H9 (cell line): ENCODE measurements at regions not wholly inside any gene's neighbourhood (a gene's known extent, or its start where the extent isn't known, plus 50 kb on each side); places are given as distances from the start of the nearest gene placed in this dataset.

Experiments
- DNase-seq: peaks from one replicate; pipeline ENCODE4 v3.0.0-alpha.2; 2017
- H2AFZ ChIP-seq: one replicate; pipeline ENCODE4 v1.6.1; 2013; ENCODE audit warnings: mild to moderate bottlenecking, low read length, control low read depth, moderate library complexity
- H2AK5ac ChIP-seq: 2 replicates; pipeline ENCODE4 v1.6.1; 2013; ENCODE audit warnings: low read length, control low read depth, mixed read lengths; ENCODE audit not compliant: insufficient read length
- H2BK120ac ChIP-seq: one replicate; pipeline ENCODE4 v1.6.1; 2013; ENCODE audit warnings: low read depth, mild to moderate bottlenecking, low read length, control low read depth, inconsistent platforms; ENCODE audit not compliant: poor library complexity, severe bottlenecking
- H2BK12ac ChIP-seq: 2 replicates; pipeline ENCODE4 v1.6.1; 2013; ENCODE audit warnings: low read length, control low read depth, mixed read lengths, low read depth; ENCODE audit not compliant: insufficient read length
- H2BK15ac ChIP-seq: 2 replicates; pipeline ENCODE4 v1.6.1; 2013; ENCODE audit warnings: low read depth, low read length, control low read depth
- H2BK20ac ChIP-seq: one replicate; pipeline ENCODE4 v1.6.1; 2013; ENCODE audit warnings: low read depth, mild to moderate bottlenecking, low read length, control low read depth, inconsistent platforms; ENCODE audit not compliant: poor library complexity, severe bottlenecking
- H2BK5ac ChIP-seq: 2 replicates; pipeline ENCODE4 v1.6.1; 2013; ENCODE audit warnings: low read length, control low read depth, mixed read lengths; ENCODE audit not compliant: insufficient read length
- H3K14ac ChIP-seq: 2 replicates; pipeline ENCODE4 v1.6.1; 2013; ENCODE audit warnings: low read length, control low read depth; ENCODE audit not compliant: insufficient read depth
- H3K18ac ChIP-seq: 2 replicates; pipeline ENCODE4 v1.6.1; 2013; ENCODE audit warnings: low read depth, mild to moderate bottlenecking, mixed read lengths, low read length, control low read depth; ENCODE audit not compliant: insufficient read length
- H3K23ac ChIP-seq: 2 replicates; pipeline ENCODE4 v1.6.1; 2013; ENCODE audit warnings: low read length, control low read depth, mixed read lengths, low read depth; ENCODE audit not compliant: insufficient read length
- H3K23me2 ChIP-seq: 2 replicates; pipeline ENCODE4 v1.6.1; 2013; ENCODE audit warnings: low read depth, mild to moderate bottlenecking, mixed read lengths, low read length, control low read depth; ENCODE audit not compliant: insufficient read length, poor library complexity, severe bottlenecking
- H3K27ac ChIP-seq: 2 replicates; pipeline ENCODE4 v1.5.1; 2013; ENCODE audit warnings: low read length, control low read depth, mixed read lengths, low read depth; ENCODE audit not compliant: insufficient read length
- H3K27me3 ChIP-seq: 2 replicates; pipeline ENCODE4 v1.6.1; 2013; ENCODE audit warnings: low read length, control low read depth, inconsistent platforms; ENCODE audit not compliant: insufficient read depth
- H3K4ac ChIP-seq: 2 replicates; pipeline ENCODE4 v1.6.1; 2013; ENCODE audit warnings: low read depth, mild to moderate bottlenecking, control low read depth, inconsistent platforms, low read length, moderate library complexity
- H3K4me1 ChIP-seq: 2 replicates; pipeline ENCODE4 v1.6.1; 2013; ENCODE audit warnings: low read length, control low read depth, inconsistent platforms; ENCODE audit not compliant: insufficient read depth
- H3K4me2 ChIP-seq: 2 replicates; pipeline ENCODE4 v1.6.1; 2013; ENCODE audit warnings: low read length, control low read depth, mixed read lengths; ENCODE audit not compliant: insufficient read length, insufficient read depth
- H3K56ac ChIP-seq: 2 replicates; pipeline ENCODE4 v1.6.1; 2013; ENCODE audit warnings: low read depth, mild to moderate bottlenecking, mixed read lengths, low read length, control low read depth; ENCODE audit not compliant: insufficient read length
- H3K79me1 ChIP-seq: 2 replicates; pipeline ENCODE4 v1.6.1; 2013; ENCODE audit warnings: low read depth, mild to moderate bottlenecking, moderate library complexity, low read length, control low read depth, inconsistent platforms; ENCODE audit not compliant: insufficient read depth, poor library complexity, severe bottlenecking
- H3K79me2 ChIP-seq: 2 replicates; pipeline ENCODE4 v1.6.1; 2013; ENCODE audit warnings: low read length, control low read depth, inconsistent platforms; ENCODE audit not compliant: insufficient read depth
- H3K9ac ChIP-seq: 2 replicates; pipeline ENCODE4 v1.6.1; 2013; ENCODE audit warnings: low read length, control low read depth, mixed read lengths; ENCODE audit not compliant: insufficient read length; ENCODE audit errors: extremely low read depth
- H3K9me3 ChIP-seq: one replicate; pipeline ENCODE4 v1.6.1; 2013; ENCODE audit warnings: low read depth, low read length, inconsistent platforms; ENCODE audit not compliant: control insufficient read depth
- H3T11ph ChIP-seq: one replicate; pipeline ENCODE4 v1.6.1; 2013; ENCODE audit warnings: mild to moderate bottlenecking, low read length, control low read depth, inconsistent platforms
- H4K20me1 ChIP-seq: one replicate; pipeline ENCODE4 v1.6.1; 2013; ENCODE audit not compliant: control insufficient read depth, insufficient read length, insufficient read depth
- H4K5ac ChIP-seq: 2 replicates; pipeline ENCODE4 v1.6.1; 2013; ENCODE audit warnings: low read depth, mild to moderate bottlenecking, mixed read lengths, low read length, control low read depth; ENCODE audit not compliant: insufficient read length
- H4K8ac ChIP-seq: replicated peaks from 2 replicates; pipeline ENCODE4 v1.6.1; 2013; ENCODE audit warnings: low read length, control low read depth, mixed read lengths, low read depth; ENCODE audit not compliant: insufficient read length
- H4K91ac ChIP-seq: 2 replicates; pipeline ENCODE4 v1.6.1; 2013; ENCODE audit warnings: low read depth, mild to moderate bottlenecking, moderate library complexity, mixed read lengths, low read length, control low read depth; ENCODE audit not compliant: insufficient read length
- H3K27ac Mint-ChIP-seq, 3 experiments: 2 replicates in 2 of 3; 3 replicates in 1 of 3; pipeline ENCODE4 v1.8.0; 2020 to 2021; ENCODE audit warnings: mixed read lengths in 3 of 3, mild to moderate bottlenecking in 1 of 3, moderate library complexity in 1 of 3
- H3K27me3 Mint-ChIP-seq: 2 replicates; pipeline ENCODE4 v1.8.0; 2021; ENCODE audit warnings: low read depth, mild to moderate bottlenecking, moderate library complexity, mixed read lengths
- H3K36me3 Mint-ChIP-seq, 3 experiments: 2 replicates in 2 of 3; 3 replicates in 1 of 3; pipeline ENCODE4 v1.8.0; 2020 to 2021; ENCODE audit warnings: low read depth in 3 of 3, mixed read lengths in 3 of 3; ENCODE audit not compliant: insufficient read depth in 1 of 3
- H3K4me1 Mint-ChIP-seq, 2 experiments: 2 replicates each; pipeline ENCODE4 v1.8.0; 2020; ENCODE audit warnings: mixed read lengths in 2 of 2
- H3K4me3 Mint-ChIP-seq, 2 experiments: 2 replicates in 1 of 2; 3 replicates in 1 of 2; pipeline ENCODE4 v1.8.0; 2020 to 2021; ENCODE audit warnings: mild to moderate bottlenecking in 2 of 2, mixed read lengths in 2 of 2, moderate library complexity in 1 of 2
- H3K9me3 Mint-ChIP-seq, 2 experiments: 2 replicates in 1 of 2; 3 replicates in 1 of 2; pipeline ENCODE4 v1.8.0; 2020; ENCODE audit warnings: mild to moderate bottlenecking in 2 of 2, mixed read lengths in 2 of 2, moderate library complexity in 1 of 2
- WGBS: extraction: QIAGEN DNeasy Blood & Tissue Kit; methylation state at CpG from one replicate; pipeline ENCODE4 v1.1.7; 2013; ENCODE audit warnings: missing lambda C conversion rate, low lambda C conversion rate, mixed read lengths; ENCODE audit not compliant: insufficient read length; ENCODE audit errors: extremely low coverage; 5-methylcytosine and 5-hydroxymethylcytosine counted together
- TF ChIP-seq, protein P1 (sequence below): fragments of 200-600 bp; sonication (generic); conservative IDR thresholded peaks from 3 replicates; pipeline ENCODE4 v1.8.0; 2021; ENCODE audit warnings: antibody characterized with exemption, mild to moderate bottlenecking

GRCh38 chr13:73336773-73337172 lies 278.0 kb downstream of the KLF5 start:
- H3K9me3 ChIP-seq, result no peaks in the 10 kb centered on the region
- H3K23me2 ChIP-seq, result no peaks in the 10 kb centered on the region
- Mint-ChIP-seq H3K36me3 (no peaks in the 10 kb centered on the region), H3K9me3 (no peaks in the 10 kb centered on the region), H3K4me3 (no peak overlapping the region), H3K4me1 (peaks cover 6 to 9% of the 10 kb centered on the region in 2 experiments; a peak in 2 of 4 replicates), H3K27ac (no peak overlapping the region), H3K27me3 (no peaks in the 10 kb centered on the region)
- no peak overlapping the region for H3T11ph ChIP-seq
- no peak overlapping the region for H2BK120ac ChIP-seq
- no peak overlapping the region for H2BK12ac ChIP-seq
- H4K5ac ChIP-seq, result no peak overlapping the region
- H3K14ac ChIP-seq, result no peak overlapping the region
- TF ChIP-seq, protein P1, sequence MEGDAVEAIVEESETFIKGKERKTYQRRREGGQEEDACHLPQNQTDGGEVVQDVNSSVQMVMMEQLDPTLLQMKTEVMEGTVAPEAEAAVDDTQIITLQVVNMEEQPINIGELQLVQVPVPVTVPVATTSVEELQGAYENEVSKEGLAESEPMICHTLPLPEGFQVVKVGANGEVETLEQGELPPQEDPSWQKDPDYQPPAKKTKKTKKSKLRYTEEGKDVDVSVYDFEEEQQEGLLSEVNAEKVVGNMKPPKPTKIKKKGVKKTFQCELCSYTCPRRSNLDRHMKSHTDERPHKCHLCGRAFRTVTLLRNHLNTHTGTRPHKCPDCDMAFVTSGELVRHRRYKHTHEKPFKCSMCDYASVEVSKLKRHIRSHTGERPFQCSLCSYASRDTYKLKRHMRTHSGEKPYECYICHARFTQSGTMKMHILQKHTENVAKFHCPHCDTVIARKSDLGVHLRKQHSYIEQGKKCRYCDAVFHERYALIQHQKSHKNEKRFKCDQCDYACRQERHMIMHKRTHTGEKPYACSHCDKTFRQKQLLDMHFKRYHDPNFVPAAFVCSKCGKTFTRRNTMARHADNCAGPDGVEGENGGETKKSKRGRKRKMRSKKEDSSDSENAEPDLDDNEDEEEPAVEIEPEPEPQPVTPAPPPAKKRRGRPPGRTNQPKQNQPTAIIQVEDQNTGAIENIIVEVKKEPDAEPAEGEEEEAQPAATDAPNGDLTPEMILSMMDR, result no peak
- no peak for DNase-seq
- no peak overlapping the region for H2BK5ac ChIP-seq
- H4K8ac ChIP-seq, result no peak overlapping the region
- no peak overlapping the region for H2AK5ac ChIP-seq
- H3K4me2 ChIP-seq, result no peak overlapping the region
- no peak overlapping the region for H3K18ac ChIP-seq
- H3K56ac ChIP-seq, result no peak overlapping the region
- no peaks in the 10 kb centered on the region for H4K20me1 ChIP-seq
- no peak overlapping the region for H3K9ac ChIP-seq
- no peaks in the 10 kb centered on the region for H3K4me1 ChIP-seq
- H3K27ac ChIP-seq, result no peak overlapping the region
- H3K4ac ChIP-seq, result no peak overlapping the region
- H3K79me2 ChIP-seq, result no peaks in the 10 kb centered on the region
- H3K79me1 ChIP-seq, result no peaks in the 10 kb centered on the region
- no CpG with 5 or more reads among the region's 4 CpGs for WGBS
- H2AFZ ChIP-seq, result no peak overlapping the region
- no peak overlapping the region for H3K23ac ChIP-seq
- H4K91ac ChIP-seq, result no peak overlapping the region
- H2BK15ac ChIP-seq, result no peak overlapping the region
- no peaks in the 10 kb centered on the region for H3K27me3 ChIP-seq
- H2BK20ac ChIP-seq, result no peak overlapping the region
